ENCODE measurements at regions not wholly inside any gene's neighbourhood (a gene's known extent, or its start where the extent isn't known, plus 50 kb on each side); places are given as distances from the start of the nearest gene placed in this dataset.

GRCh38 chr6:71124340-71124739, 164.3 kb upstream of the OGFRL1 start:
- peak; percentile 28 for DNase-seq (ENCODE audit: low read depth)

GRCh38 chr6:71125216-71125615, 163.4 kb upstream of the OGFRL1 start:
- DNase-seq (ENCODE audit: low read depth) = no peak

GRCh38 chr6:71126506-71126905, 162.1 kb upstream of the OGFRL1 start:
- DNase-seq (ENCODE audit: low read depth) = no peak

- DNase-seq (ENCODE audit: low read depth) = peak; percentile 13
Observed at GRCh38 chr6:71127374-71127773, 161.2 kb upstream of the OGFRL1 start.

- no peak for DNase-seq (ENCODE audit: low read depth)
Observed at GRCh38 chr6:71130277-71130676, 158.3 kb upstream of the OGFRL1 start.

GRCh38 chr6:71134929-71135642, 153.5 kb upstream of the OGFRL1 start:
- no peak for DNase-seq (ENCODE audit: low read depth)

GRCh38 chr6:71137973-71138372, 150.6 kb upstream of the OGFRL1 start:
- no peak for DNase-seq (ENCODE audit: low read depth)

GRCh38 chr6:71138376-71138775, 150.2 kb upstream of the OGFRL1 start:
- DNase-seq (ENCODE audit: low read depth) = no peak

- peak; percentile 36 for DNase-seq (ENCODE audit: low read depth)
Observed at GRCh38 chr6:71139249-71139648, 149.4 kb upstream of the OGFRL1 start.

- DNase-seq (ENCODE audit: low read depth) = no peak
Observed at GRCh38 chr6:71153755-71154325, 134.8 kb upstream of the OGFRL1 start.

- DNase-seq (ENCODE audit: low read depth) = no peak
Observed at GRCh38 chr6:71157345-71157744, 131.3 kb upstream of the OGFRL1 start.

- no peak for DNase-seq (ENCODE audit: low read depth)
Observed at GRCh38 chr6:71164890-71165289, 123.7 kb upstream of the OGFRL1 start.

- DNase-seq (ENCODE audit: low read depth) = no peak
Observed at GRCh38 chr6:71168233-71168765, 120.3 kb upstream of the OGFRL1 start.

- no peak for DNase-seq (ENCODE audit: low read depth)
Observed at GRCh38 chr6:71171497-71172070, 117.0 kb upstream of the OGFRL1 start.

- DNase-seq (ENCODE audit: low read depth) = no peak
Observed at GRCh38 chr6:71179249-71179885, 109.2 kb upstream of the OGFRL1 start.

- peak; percentile 88 for DNase-seq (ENCODE audit: low read depth)
Observed at GRCh38 chr6:71181565-71181964, 107.0 kb upstream of the OGFRL1 start.

GRCh38 chr6:71187141-71187540, 101.5 kb upstream of the OGFRL1 start:
- DNase-seq (ENCODE audit: low read depth) = no peak

- peak; percentile 44 for DNase-seq (ENCODE audit: low read depth)
Observed at GRCh38 chr6:71190809-71191208, 97.8 kb upstream of the OGFRL1 start.

- peak; percentile 85 for DNase-seq (ENCODE audit: low read depth)
Observed at GRCh38 chr6:71194724-71195123, 93.9 kb upstream of the OGFRL1 start.

GRCh38 chr6:71197267-71197666, 91.3 kb upstream of the OGFRL1 start:
- DNase-seq (ENCODE audit: low read depth) = peak; percentile 78

- peak; percentile 92 for DNase-seq (ENCODE audit: low read depth)
Observed at GRCh38 chr6:71197780-71198179, 90.8 kb upstream of the OGFRL1 start.

- no peak for DNase-seq (ENCODE audit: low read depth)
Observed at GRCh38 chr6:71198908-71199307, 89.7 kb upstream of the OGFRL1 start.

- no peak for DNase-seq (ENCODE audit: low read depth)
Observed at GRCh38 chr6:71199736-71200135, 88.9 kb upstream of the OGFRL1 start.
